Astrocyte (in vitro differentiated cells and primary cell): ENCODE measurements at regions not wholly inside any gene's neighbourhood (a gene's known extent, or its start where the extent isn't known, plus 50 kb on each side); places are given as distances from the start of the nearest gene placed in this dataset.

Experiments used
- CTCF ChIP-seq: IDR thresholded peaks from 2 replicates; pipeline ENCODE4 v1.5.1; 2011; ENCODE audit warnings: low read depth, mild to moderate bottlenecking, inconsistent platforms, low read length, moderate library complexity; ENCODE audit not compliant: insufficient read depth
- EZH2 ChIP-seq: IDR thresholded peaks from 2 replicates; pipeline ENCODE4 v1.6.1; 2012; ENCODE audit warnings: mild to moderate bottlenecking, low read length, inconsistent platforms; ENCODE audit not compliant: insufficient read depth

- no peak for TF ChIP-seq CTCF
- no peak for TF ChIP-seq EZH2
Measured at GRCh38 chr5:167853421-167853820, 438.0 kb upstream of the WWC1 start.
